ENCODE measurements at regions not wholly inside any gene's neighbourhood (a gene's known extent, or its start where the extent isn't known, plus 50 kb on each side); places are given as distances from the start of the nearest gene placed in this dataset.
A peak's percentile ranks its signal among the peaks of the same experiment; 100 is the strongest.

DNA sequence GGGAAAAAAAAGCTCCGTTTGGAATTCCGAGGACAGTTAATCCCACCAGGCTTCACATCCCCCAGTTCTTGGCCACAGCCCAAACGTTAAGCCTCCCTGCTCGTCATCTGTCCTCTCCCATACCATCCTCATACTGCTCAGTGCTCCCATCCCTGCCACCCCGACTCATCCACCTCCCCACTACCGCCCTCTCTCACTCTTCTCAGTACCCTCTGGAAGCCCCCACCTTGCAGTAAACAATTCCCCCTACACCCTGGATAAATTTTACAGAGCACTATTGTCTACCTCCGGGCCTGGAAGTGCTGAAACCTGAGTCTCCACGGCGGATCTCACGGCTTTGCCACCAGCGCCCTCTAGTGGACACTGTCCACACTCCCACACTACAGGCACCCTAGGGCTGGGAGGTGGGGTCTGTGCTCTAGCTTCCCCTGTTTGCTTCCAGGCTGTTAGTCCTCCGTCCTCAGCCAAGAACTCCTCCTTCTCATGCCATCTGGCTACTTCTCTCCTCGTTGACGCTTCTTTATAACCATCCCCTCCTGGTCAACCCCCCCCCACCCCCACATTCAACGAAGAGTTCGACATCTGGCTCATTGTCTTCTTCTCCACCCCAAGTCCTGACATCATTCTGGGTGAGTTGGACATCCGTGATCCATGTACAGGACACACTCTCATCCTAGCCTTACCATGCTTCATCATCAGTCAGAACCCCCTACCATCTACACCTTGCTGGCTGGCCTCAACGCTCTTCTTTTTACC, 54.5 kb downstream of the RTL9 start:
- H3K27me3 Mint-ChIP-seq (ENCODE audit: insufficient read depth, unreplicated experiment): peaks cover 64% of the 10 kb centered on the region
- POLR2A ChIA-PET: interaction anchor here (0.7 kb wide), 1 partner anchor 240 kb away, joined by 3 read pairs; no protein-coding TSS in a partner anchor
- peaks cover 16% of the 10 kb centered on the region for H3K4me1 Mint-ChIP-seq (ENCODE audit: insufficient read depth, unreplicated experiment)
- intact Hi-C loops (cut with micrococcal nuclease): loop anchor here (1.0 to 10.0 kb wide), 3 partner anchors 253 to 498 kb away; partner anchors contain the start of gene TMEM164
- peak overlapping the region; percentile 68 for H3K27ac Mint-ChIP-seq (ENCODE audit: low read depth, unreplicated experiment)
- H3K4me3 Mint-ChIP-seq (ENCODE audit: unreplicated experiment): no peak overlapping the region
- TF ChIP-seq, protein P1, sequence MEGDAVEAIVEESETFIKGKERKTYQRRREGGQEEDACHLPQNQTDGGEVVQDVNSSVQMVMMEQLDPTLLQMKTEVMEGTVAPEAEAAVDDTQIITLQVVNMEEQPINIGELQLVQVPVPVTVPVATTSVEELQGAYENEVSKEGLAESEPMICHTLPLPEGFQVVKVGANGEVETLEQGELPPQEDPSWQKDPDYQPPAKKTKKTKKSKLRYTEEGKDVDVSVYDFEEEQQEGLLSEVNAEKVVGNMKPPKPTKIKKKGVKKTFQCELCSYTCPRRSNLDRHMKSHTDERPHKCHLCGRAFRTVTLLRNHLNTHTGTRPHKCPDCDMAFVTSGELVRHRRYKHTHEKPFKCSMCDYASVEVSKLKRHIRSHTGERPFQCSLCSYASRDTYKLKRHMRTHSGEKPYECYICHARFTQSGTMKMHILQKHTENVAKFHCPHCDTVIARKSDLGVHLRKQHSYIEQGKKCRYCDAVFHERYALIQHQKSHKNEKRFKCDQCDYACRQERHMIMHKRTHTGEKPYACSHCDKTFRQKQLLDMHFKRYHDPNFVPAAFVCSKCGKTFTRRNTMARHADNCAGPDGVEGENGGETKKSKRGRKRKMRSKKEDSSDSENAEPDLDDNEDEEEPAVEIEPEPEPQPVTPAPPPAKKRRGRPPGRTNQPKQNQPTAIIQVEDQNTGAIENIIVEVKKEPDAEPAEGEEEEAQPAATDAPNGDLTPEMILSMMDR (IDR thresholded peaks at IDR 0.05; ENCODE audit: unreplicated experiment): peak; percentile 86
- CTCF ChIA-PET: interaction anchor here (0.6 to 21.0 kb wide), 20 partner anchors 9 to 1010 kb away, joined by 3 to 432 read pairs (median 3); partner anchors contain the start of gene AMMECR1
- H3K36me3 Mint-ChIP-seq (ENCODE audit: insufficient read depth, unreplicated experiment): no peaks in the 10 kb centered on the region
- H3K9me3 Mint-ChIP-seq (ENCODE audit: unreplicated experiment): no peaks in the 10 kb centered on the region
- DNase-seq (ENCODE audit: unreplicated experiment): peak; percentile 74
- BruUV-seq (replicated peaks): no TSS peak

DNA sequence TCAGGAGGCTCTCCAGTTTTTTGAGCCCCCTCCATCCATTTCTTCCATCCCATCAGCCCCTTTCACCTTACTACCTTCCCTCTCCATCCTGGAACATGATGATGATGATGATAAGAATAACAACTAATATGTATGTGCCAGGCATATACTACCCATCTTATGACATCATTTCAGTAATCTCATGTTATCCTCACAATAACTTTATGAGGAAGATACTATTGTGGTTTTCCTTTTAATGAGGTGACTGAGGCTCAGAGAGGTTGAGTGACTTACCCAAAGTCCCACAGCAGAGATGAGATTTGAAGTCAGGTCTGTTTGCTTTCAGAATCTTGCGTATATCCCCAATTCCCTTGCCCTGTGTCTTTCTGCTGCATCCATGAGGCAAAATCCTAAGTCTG, 55.1 kb downstream of the RTL9 start:
- ChIA-PET POLR2A (no interaction called here), CTCF (interaction anchor here (0.6 to 21.0 kb wide), 8 partner anchors 8 to 509 kb away, joined by 3 to 432 read pairs (median 3); no protein-coding TSS in a partner anchor)
- no peak for DNase-seq (ENCODE audit: unreplicated experiment)
- Mint-ChIP-seq H3K9me3 (ENCODE audit: unreplicated experiment) (no peaks in the 10 kb centered on the region), H3K4me3 (ENCODE audit: unreplicated experiment) (no peak overlapping the region), H3K4me1 (ENCODE audit: insufficient read depth, unreplicated experiment) (peaks cover 16% of the 10 kb centered on the region), H3K27ac (ENCODE audit: low read depth, unreplicated experiment) (no peak overlapping the region), H3K27me3 (ENCODE audit: insufficient read depth, unreplicated experiment) (peaks cover 68% of the 10 kb centered on the region), H3K36me3 (ENCODE audit: insufficient read depth, unreplicated experiment) (no peaks in the 10 kb centered on the region)
- BruUV-seq (replicated peaks): no TSS peak
- TF ChIP-seq, protein P1 (IDR thresholded peaks at IDR 0.05; ENCODE audit: unreplicated experiment): no peak
- intact Hi-C loops (cut with micrococcal nuclease): loop anchor here (1.0 to 10.0 kb wide), 3 partner anchors 253 to 499 kb away; partner anchors contain the start of gene TMEM164

DNA sequence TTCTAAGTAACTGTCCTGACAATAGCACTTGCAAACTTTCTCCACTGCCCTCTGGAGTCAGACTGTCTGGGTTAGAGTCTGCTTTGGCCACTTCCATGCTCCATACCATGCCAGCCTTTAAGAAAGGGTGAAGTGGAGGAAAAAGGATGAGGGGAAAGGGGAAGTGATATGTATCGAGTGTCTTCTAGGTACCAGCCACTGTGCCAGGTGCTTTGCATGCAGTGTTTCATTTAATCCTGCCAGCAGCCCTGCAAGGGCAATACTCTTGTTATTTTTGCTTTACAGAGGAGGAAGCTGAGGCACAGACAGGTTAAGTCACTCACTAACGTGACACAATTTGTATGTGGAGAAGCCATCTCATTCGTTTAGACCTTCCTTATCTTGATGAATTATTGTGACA, 55.6 kb downstream of the RTL9 start:
- no peaks in the 10 kb centered on the region for H3K36me3 Mint-ChIP-seq (ENCODE audit: insufficient read depth, unreplicated experiment)
- H3K4me1 Mint-ChIP-seq (ENCODE audit: insufficient read depth, unreplicated experiment): peaks cover 16% of the 10 kb centered on the region
- ChIA-PET CTCF (interaction anchor here (0.6 to 21.0 kb wide), 8 partner anchors 10 to 503 kb away, joined by 3 to 432 read pairs (median 4); no protein-coding TSS in a partner anchor), POLR2A (no interaction called here)
- TF ChIP-seq, protein P1 (IDR thresholded peaks at IDR 0.05; ENCODE audit: unreplicated experiment): no peak
- peaks cover 74% of the 10 kb centered on the region for H3K27me3 Mint-ChIP-seq (ENCODE audit: insufficient read depth, unreplicated experiment)
- DNase-seq (ENCODE audit: unreplicated experiment): no peak
- intact Hi-C loops (cut with micrococcal nuclease): loop anchor here (10.0 kb wide), 1 partner anchor 409 kb away; the partner anchor contains the start of gene TMEM164
- no TSS peak for BruUV-seq (replicated peaks)
- no peaks in the 10 kb centered on the region for H3K9me3 Mint-ChIP-seq (ENCODE audit: unreplicated experiment)
- H3K4me3 Mint-ChIP-seq (ENCODE audit: unreplicated experiment): no peak overlapping the region
- no peak overlapping the region for H3K27ac Mint-ChIP-seq (ENCODE audit: low read depth, unreplicated experiment)

DNA sequence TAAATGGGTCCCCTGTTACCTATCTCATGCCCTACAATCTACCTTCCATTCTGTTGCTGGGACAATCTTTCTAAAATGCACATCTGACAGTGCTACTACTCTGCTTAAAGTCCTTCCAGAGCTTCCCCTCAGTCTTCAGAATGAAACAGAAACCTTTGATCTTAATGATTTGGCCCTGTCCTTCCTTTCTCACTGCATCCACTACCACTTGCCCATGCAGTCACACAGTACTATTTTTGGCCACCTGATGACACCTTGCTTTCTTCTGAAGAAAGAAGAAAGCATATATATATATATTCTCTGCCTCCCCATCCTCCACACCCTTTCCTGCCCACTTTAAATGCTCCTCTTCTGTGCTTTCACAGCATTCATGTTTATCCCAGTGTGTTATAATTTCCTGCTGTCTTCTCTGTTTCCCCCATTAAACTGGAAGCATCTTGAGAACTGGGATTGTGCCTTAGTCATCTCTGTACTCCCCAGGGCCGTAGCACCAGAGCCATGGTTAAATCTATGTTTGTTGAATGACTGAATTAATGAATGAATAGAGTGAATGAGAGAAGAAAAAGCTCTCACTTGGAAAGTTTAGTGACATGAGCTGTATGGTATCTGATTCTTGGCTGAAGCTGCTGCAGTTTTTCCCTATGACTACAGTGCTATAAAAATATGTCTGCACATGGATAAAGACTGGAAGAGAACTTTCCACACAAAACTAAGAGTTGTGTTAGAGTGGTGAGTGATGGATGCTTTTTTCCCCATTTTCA, 56.2 kb downstream of the RTL9 start:
- no peaks in the 10 kb centered on the region for H3K9me3 Mint-ChIP-seq (ENCODE audit: unreplicated experiment)
- H3K4me3 Mint-ChIP-seq (ENCODE audit: unreplicated experiment): no peak overlapping the region
- H3K4me1 Mint-ChIP-seq (ENCODE audit: insufficient read depth, unreplicated experiment): peaks cover 16% of the 10 kb centered on the region
- intact Hi-C loops (cut with micrococcal nuclease): loop anchor here (10.0 kb wide), 1 partner anchor 410 kb away; the partner anchor contains the start of gene TMEM164
- BruUV-seq (replicated peaks): no TSS peak
- no peak for DNase-seq (ENCODE audit: unreplicated experiment)
- ChIA-PET POLR2A (no interaction called here), CTCF (interaction anchor here (0.6 to 21.0 kb wide), 8 partner anchors 9 to 504 kb away, joined by 3 to 432 read pairs (median 4); no protein-coding TSS in a partner anchor)
- H3K27ac Mint-ChIP-seq (ENCODE audit: low read depth, unreplicated experiment): no peak overlapping the region
- TF ChIP-seq, protein P1 (IDR thresholded peaks at IDR 0.05; ENCODE audit: unreplicated experiment): no peak
- peaks cover 79% of the 10 kb centered on the region for H3K27me3 Mint-ChIP-seq (ENCODE audit: insufficient read depth, unreplicated experiment)
- H3K36me3 Mint-ChIP-seq (ENCODE audit: insufficient read depth, unreplicated experiment): no peaks in the 10 kb centered on the region

Measured in MCF 10A (cell line).